ENCODE measurements at regions not wholly inside any gene's neighbourhood (a gene's known extent, or its start where the extent isn't known, plus 50 kb on each side); places are given as distances from the start of the nearest gene placed in this dataset.

DNA sequence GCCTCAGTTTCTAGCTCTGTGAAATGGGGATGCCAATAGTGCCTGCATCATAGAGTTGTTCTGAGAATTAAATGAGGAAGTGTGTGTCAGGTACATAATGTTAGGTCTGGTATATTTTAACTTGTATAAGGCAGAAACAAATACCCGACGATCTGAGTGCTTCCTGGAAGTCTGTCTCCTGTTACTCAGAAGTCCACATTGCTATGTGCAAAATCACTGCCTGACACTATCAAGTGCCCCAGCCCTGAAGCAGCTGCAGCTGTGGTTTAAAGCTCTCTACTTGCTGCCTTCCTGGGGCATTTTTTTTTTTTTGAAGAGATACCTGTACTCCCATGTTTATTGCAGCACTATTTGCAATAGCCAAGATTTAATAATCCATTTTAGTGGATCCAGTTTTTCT is 125.3 kb downstream of the SLC4A3 start:
- Histone ChIP-seq H3K4me3 (no peak overlapping the region), H3K27me3 (no peaks in the 10 kb centered on the region), H3K27ac (no peak overlapping the region), H3K36me3 (no peaks in the 10 kb centered on the region), H3K9me3 (no peaks in the 10 kb centered on the region), H3K4me1 (no peaks in the 10 kb centered on the region)
- TF ChIP-seq, protein P1, sequence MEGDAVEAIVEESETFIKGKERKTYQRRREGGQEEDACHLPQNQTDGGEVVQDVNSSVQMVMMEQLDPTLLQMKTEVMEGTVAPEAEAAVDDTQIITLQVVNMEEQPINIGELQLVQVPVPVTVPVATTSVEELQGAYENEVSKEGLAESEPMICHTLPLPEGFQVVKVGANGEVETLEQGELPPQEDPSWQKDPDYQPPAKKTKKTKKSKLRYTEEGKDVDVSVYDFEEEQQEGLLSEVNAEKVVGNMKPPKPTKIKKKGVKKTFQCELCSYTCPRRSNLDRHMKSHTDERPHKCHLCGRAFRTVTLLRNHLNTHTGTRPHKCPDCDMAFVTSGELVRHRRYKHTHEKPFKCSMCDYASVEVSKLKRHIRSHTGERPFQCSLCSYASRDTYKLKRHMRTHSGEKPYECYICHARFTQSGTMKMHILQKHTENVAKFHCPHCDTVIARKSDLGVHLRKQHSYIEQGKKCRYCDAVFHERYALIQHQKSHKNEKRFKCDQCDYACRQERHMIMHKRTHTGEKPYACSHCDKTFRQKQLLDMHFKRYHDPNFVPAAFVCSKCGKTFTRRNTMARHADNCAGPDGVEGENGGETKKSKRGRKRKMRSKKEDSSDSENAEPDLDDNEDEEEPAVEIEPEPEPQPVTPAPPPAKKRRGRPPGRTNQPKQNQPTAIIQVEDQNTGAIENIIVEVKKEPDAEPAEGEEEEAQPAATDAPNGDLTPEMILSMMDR (IDR thresholded peaks at IDR 0.05): no peak
- no peak for TF ChIP-seq POLR2A (IDR thresholded peaks at IDR 0.05)
- intact Hi-C loops (cut with DNase I; ENCODE audit: low total_unique reads): no loop called here
- no peak for DNase-seq

DNA sequence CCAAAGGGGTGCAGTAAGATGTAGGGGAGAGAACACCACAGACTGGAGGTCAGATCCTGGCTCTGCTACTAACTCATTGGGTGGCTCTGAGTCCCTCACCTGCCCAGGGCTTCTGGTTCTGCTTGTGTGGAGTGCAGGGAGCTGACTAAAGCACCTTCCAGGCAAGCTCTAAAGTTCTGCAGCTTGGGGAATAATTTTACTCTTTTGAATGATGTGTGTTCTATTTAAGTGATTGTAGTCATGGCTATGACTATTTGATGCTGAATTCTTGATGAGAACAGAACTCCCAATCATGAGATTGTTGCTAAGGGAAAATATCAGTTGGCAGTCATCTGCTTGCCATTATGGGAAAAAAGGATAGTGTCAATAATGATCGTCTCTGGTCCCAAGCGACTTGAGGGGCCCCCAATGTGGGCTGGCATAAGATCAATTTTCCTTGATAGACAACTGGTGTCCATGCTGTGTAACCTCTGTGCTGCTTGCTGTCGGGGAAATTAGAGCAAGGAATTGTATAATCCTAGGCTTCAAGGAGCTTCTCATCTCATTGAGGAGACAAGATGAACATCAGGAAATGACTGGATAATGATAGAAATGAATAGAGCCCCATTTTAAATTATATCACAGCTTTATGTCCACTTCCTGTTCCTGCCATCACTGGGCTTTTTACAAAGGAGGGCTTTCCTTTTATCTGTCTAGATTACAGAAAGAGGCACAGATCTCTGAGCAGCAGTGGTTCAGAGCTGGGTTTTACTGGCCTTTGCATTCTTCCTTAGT is 131.7 kb downstream of the SLC4A3 start:
- TF ChIP-seq, protein P1 (IDR thresholded peaks at IDR 0.05): no peak
- no peak for TF ChIP-seq POLR2A (IDR thresholded peaks at IDR 0.05)
- Histone ChIP-seq H3K27me3 (no peaks in the 10 kb centered on the region), H3K4me1 (no peaks in the 10 kb centered on the region), H3K9me3 (no peaks in the 10 kb centered on the region), H3K27ac (no peak overlapping the region), H3K36me3 (no peaks in the 10 kb centered on the region), H3K4me3 (no peak overlapping the region)
- intact Hi-C loops (cut with DNase I; ENCODE audit: low total_unique reads): no loop called here
- DNase-seq: no peak

DNA sequence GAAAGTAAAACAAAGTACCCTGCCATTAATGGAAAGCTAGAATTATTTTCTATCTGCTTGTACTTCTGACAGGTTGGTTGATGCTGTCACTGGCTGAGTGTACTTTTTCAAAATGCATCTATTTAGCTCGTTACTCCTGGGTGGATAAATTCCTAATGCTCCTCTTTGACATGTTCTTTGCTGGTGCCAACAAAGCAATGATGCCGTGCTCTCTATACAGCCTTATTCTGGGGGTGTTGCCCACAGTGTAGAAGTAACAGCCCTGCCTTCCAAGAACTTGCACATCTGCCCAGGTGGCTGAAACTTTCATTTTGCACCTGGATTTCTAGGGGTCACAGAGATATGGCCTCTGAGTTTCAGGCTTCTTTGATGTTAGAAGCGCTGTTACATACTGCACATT is 132.4 kb downstream of the SLC4A3 start:
- intact Hi-C loops (cut with DNase I; ENCODE audit: low total_unique reads): no loop called here
- no peak overlapping the region for H3K4me3 ChIP-seq

DNA sequence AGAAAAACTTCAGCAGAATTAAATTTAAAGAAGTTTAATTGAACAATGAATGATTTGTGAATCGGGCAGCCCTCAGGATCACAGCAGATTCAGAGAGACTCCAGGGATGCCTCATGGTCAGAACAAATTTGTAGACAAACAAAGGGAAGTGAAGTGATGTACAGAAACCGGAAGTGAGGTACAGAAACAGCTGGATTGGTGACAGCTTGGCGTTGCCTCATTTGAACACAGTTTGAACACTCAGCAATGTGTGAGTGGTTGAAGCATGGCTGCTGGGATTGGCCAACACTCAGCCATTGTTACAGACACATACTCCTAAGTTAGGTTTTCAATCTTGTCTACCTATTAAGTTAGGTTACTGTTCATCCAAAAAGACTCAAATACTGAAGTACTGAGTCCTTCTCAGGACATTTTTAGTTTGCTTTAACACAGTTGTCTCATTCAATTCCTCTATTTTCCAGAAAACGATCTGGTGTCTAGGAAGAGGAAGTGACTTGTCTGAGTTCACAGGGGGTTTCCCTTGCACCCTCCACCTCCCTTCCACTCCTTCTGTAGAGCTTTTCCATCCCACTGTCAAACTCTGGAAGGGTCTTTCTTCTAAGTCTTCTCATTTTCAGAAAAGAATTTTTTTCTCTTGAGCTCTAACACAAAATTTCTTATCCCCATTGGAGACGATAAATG is 137.9 kb downstream of the SLC4A3 start:
- TF ChIP-seq, protein P1 (IDR thresholded peaks at IDR 0.05): no peak
- TF ChIP-seq POLR2A (IDR thresholded peaks at IDR 0.05): no peak
- no peaks in the 10 kb centered on the region for H3K27me3 ChIP-seq
- no peak overlapping the region for H3K4me3 ChIP-seq
- DNase-seq: no peak
- H3K9me3 ChIP-seq: no peaks in the 10 kb centered on the region
- no peak overlapping the region for H3K27ac ChIP-seq
- intact Hi-C loops (cut with DNase I; ENCODE audit: low total_unique reads): no loop called here
- no peaks in the 10 kb centered on the region for H3K36me3 ChIP-seq
- H3K4me1 ChIP-seq: peaks cover 0 to 4% of the 10 kb centered on the region in 2 donors

More for the DNA sequence above, 132.4 kb downstream of the SLC4A3 start:
- no peaks in the 10 kb centered on the region for H3K27me3 ChIP-seq
- H3K9me3 ChIP-seq: no peaks in the 10 kb centered on the region
- TF ChIP-seq, protein P1 (IDR thresholded peaks at IDR 0.05): no peak
- no peak for TF ChIP-seq POLR2A (IDR thresholded peaks at IDR 0.05)
- DNase-seq: no peak
- H3K4me1 ChIP-seq: no peaks in the 10 kb centered on the region
- H3K27ac ChIP-seq: no peak overlapping the region
- H3K36me3 ChIP-seq: no peaks in the 10 kb centered on the region

DNA sequence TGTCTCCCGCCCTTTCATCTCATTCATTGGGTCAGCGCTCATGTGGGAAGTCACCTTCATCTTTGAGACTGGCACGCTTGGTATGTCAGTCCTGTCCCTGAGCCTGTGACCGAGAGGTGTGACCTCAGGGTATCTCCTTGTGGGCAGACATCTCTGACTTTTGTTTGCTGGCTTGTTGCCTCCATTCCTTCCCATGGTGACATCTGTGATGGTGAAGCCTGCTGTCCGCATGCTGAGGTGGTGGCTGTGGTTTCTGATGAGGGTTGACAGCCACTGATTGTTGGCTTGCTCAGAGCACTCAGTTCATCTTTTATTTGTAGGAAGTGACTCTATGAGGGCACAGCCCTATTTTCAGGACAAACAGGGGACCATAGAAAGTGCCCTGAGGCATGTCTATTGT is 139.2 kb downstream of the SLC4A3 start:
- Histone ChIP-seq H3K27ac (no peak overlapping the region), H3K4me1 (peaks cover 0 to 4% of the 10 kb centered on the region in 2 donors), H3K9me3 (no peaks in the 10 kb centered on the region), H3K27me3 (no peaks in the 10 kb centered on the region), H3K4me3 (no peak overlapping the region), H3K36me3 (no peaks in the 10 kb centered on the region)
- no peak for DNase-seq
- TF ChIP-seq POLR2A (IDR thresholded peaks at IDR 0.05): no peak
- TF ChIP-seq, protein P1 (IDR thresholded peaks at IDR 0.05): no peak
- intact Hi-C loops (cut with DNase I; ENCODE audit: low total_unique reads): no loop called here
